A549 (cell line): ENCODE measurements at regions not wholly inside any gene's neighbourhood (a gene's known extent, or its start where the extent isn't known, plus 50 kb on each side); places are given as distances from the start of the nearest gene placed in this dataset.

Experiments used
- ATAC-seq, 2 experiments: fragments of 200-7000 bp in 1 of 2; fragments of >200 bp in 1 of 2; cut with Nextera tagmentation in 1 of 2; cut with Tn5 transposase in 1 of 2; 3 replicates each; pipeline versions ENCODE4 v1.8.0 to v1.9.1; 2018 to 2020; ENCODE audit warnings: mild to moderate bottlenecking in 1 of 2, moderate library complexity in 1 of 2
- CTCF ChIA-PET: fragments of 300-600 bp; sonication (Branson Sonifier 250); formaldehyde crosslinking; extraction: SDS; loops from one replicate; lab custom pipeline; 2021; ENCODE audit warnings: antibody characterized with exemption, inconsistent platforms; lab: Yijun Ruan, JAX
- POLR2A ChIA-PET: fragments of 350-600 bp; formaldehyde crosslinking; extraction: SDS; loops from one replicate; lab custom pipeline; 2021; ENCODE audit warnings: antibody characterized with exemption, inconsistent platforms; lab: Yijun Ruan, JAX
- DNase-seq, 2 experiments: peaks; one replicate each; pipeline versions ENCODE4 v3.0.0 to v3.0.0-alpha.2; 2011 to 2016; ENCODE audit warnings: low read depth in 1 of 2, low spot score in 1 of 2
- FAIRE-seq: peaks from 2 replicates; lab custom pipeline; 2011; peaks lifted over from hg19 to GRCh38; lab: Jason Lieb, UNC
- H3K27ac ChIP-seq, 2 experiments: fragments of >200 bp; sonication (Bioruptor Twin); formaldehyde crosslinking; 3 replicates each; pipeline ENCODE4 v1.5.1; 2016 to 2017
- H3K4me1 ChIP-seq: fragments of >200 bp; sonication (Bioruptor Twin); formaldehyde crosslinking; 3 replicates; pipeline ENCODE4 v1.6.1; 2016
- H3K4me2 ChIP-seq: fragments of >200 bp; sonication (Bioruptor Twin); formaldehyde crosslinking; 3 replicates; pipeline ENCODE4 v1.6.1; 2016
- H3K4me3 ChIP-seq: fragments of >200 bp; sonication (Bioruptor Twin); formaldehyde crosslinking; 3 replicates; pipeline ENCODE4 v1.5.1; 2016
- H3K9me3 ChIP-seq: fragments of >200 bp; sonication (Bioruptor Twin); formaldehyde crosslinking; 3 replicates; pipeline ENCODE4 v1.6.1; 2016
- CEBPB ChIP-seq, 2 experiments: fragments of >200 bp in 1 of 2; sonication (Bioruptor Twin) in 1 of 2; formaldehyde crosslinking in 1 of 2; IDR thresholded peaks; 2 replicates each; pipeline ENCODE4 v1.6.1; 2012 to 2016
- ELK1 ChIP-seq: fragments of 150-350 bp; IDR thresholded peaks from 2 replicates; pipeline ENCODE4 v1.6.1; 2014; ENCODE audit warnings: low read depth, mild to moderate bottlenecking, low read length
- FOSB ChIP-seq: fragments of 250-450 bp; sonication (Bioruptor Pico); IDR thresholded peaks from 2 replicates; pipeline ENCODE4 v1.5.0; 2020; ENCODE audit warnings: mild to moderate bottlenecking, moderate library complexity
- FOSL2 ChIP-seq, 2 experiments: fragments of 450-650 bp in 1 of 2; fragments of >200 bp in 1 of 2; sonication (Bioruptor Twin) in 1 of 2; formaldehyde crosslinking; IDR thresholded peaks; 2 replicates each; pipeline versions ENCODE4 v1.5.0 to v1.6.1; 2016 to 2020; ENCODE audit warnings: mild to moderate bottlenecking in 1 of 2, moderate library complexity in 1 of 2
- HES2 ChIP-seq: fragments of >200 bp; sonication (Bioruptor Twin); formaldehyde crosslinking; IDR thresholded peaks from 2 replicates; pipeline ENCODE4 v1.6.1; 2016
- HMGXB4 ChIP-seq: fragments of 250-450 bp; sonication (Bioruptor Pico); IDR thresholded peaks from 2 replicates; pipeline ENCODE4 v1.5.0; 2021; ENCODE audit warnings: mild to moderate bottlenecking, moderate library complexity, borderline replicate concordance
- KDM1A ChIP-seq: fragments of 200-600 bp; sonication (generic); IDR thresholded peaks from 2 replicates; pipeline ENCODE4 v1.6.1; 2016; ENCODE audit warnings: low read depth, mild to moderate bottlenecking
- MAX ChIP-seq: IDR thresholded peaks from 2 replicates; pipeline ENCODE4 v1.6.1; 2012
- NFE2L2 ChIP-seq: fragments of 150-350 bp; conservative IDR thresholded peaks from 2 replicates; pipeline ENCODE4 v1.6.1; 2014; ENCODE audit warnings: low read length
- PHF8 ChIP-seq: fragments of 200-600 bp; sonication (generic); IDR thresholded peaks from 2 replicates; pipeline ENCODE4 v1.6.1; 2016; ENCODE audit warnings: low read depth, mild to moderate bottlenecking, antibody characterized with exemption, moderate library complexity, borderline replicate concordance
- RFX5 ChIP-seq: fragments of 450-650 bp; IDR thresholded peaks from 2 replicates; pipeline ENCODE4 v1.7.1; 2014; ENCODE audit warnings: antibody characterized with exemption, mild to moderate bottlenecking, moderate library complexity
- SMC3 ChIP-seq: fragments of >200 bp; sonication (Bioruptor Twin); formaldehyde crosslinking; IDR thresholded peaks from 3 replicates; pipeline ENCODE4 v1.6.1; 2018; ENCODE audit warnings: inconsistent platforms
- TFCP2L1 ChIP-seq: fragments of 250-450 bp; sonication (Bioruptor Pico); IDR thresholded peaks from 2 replicates; pipeline ENCODE4 v1.5.0; 2021; ENCODE audit warnings: mild to moderate bottlenecking
- TP53 ChIP-seq: fragments of 250-450 bp; sonication (Bioruptor Pico); IDR thresholded peaks from 2 replicates; pipeline ENCODE4 v1.5.0; 2021; ENCODE audit warnings: mild to moderate bottlenecking, moderate library complexity
- ZNF302 ChIP-seq: fragments of 250-450 bp; sonication (Bioruptor Pico); IDR thresholded peaks from 2 replicates; pipeline ENCODE4 v1.9.0; 2021; ENCODE audit warnings: inconsistent platforms, mild to moderate bottlenecking, moderate library complexity
- WGBS: methylation state at CpG from one replicate; pipeline ENCODE4 v1.1.6; 2017; ENCODE audit errors: missing lambda C conversion rate; 5-methylcytosine and 5-hydroxymethylcytosine counted together

GRCh38 chr15:95170561-95171380 lies 939.4 kb downstream of the MCTP2 start:
- FAIRE-seq: no peak
- 22% methylated on average over 6 of the region's 6 CpGs for WGBS
- DNase-seq: no peak
- no peak overlapping the region for H3K27ac ChIP-seq
- ATAC-seq: no peak
- H3K9me3 ChIP-seq: no peaks in the 10 kb centered on the region
- H3K4me2 ChIP-seq: no peak overlapping the region
- POLR2A ChIA-PET: no interaction called here
- TF ChIP-seq HMGXB4 (CRISPR knock-in tag) (no peak), MAX (no peak), CEBPB (IDR thresholded peaks at IDR 0.05) (no peak), NFE2L2 (no peak)
- CTCF ChIA-PET: no interaction called here
- H3K4me1 ChIP-seq: no peaks in the 10 kb centered on the region
- H3K4me3 ChIP-seq: no peak overlapping the region

GRCh38 chr15:95171564-95171963 lies 940.2 kb downstream of the MCTP2 start:
- WGBS: 70% methylated on average over 3 of the region's 3 CpGs
- ATAC-seq (no peak), DNase-seq (no peak), FAIRE-seq (no peak)
- Histone ChIP-seq H3K27ac (no peak overlapping the region), H3K4me3 (no peak overlapping the region), H3K9me3 (no peaks in the 10 kb centered on the region), H3K4me1 (no peaks in the 10 kb centered on the region), H3K4me2 (no peak overlapping the region)
- CTCF ChIA-PET: no interaction called here
- POLR2A ChIA-PET: no interaction called here
- no peak for TF ChIP-seq CEBPB (IDR thresholded peaks at IDR 0.05)
- TF ChIP-seq HES2: no peak
- no peak for TF ChIP-seq ELK1
- no peak for TF ChIP-seq TFCP2L1 (CRISPR knock-in tag)
- TF ChIP-seq FOSL2 (IDR thresholded peaks at IDR 0.05): no peak
- no peak for TF ChIP-seq FOSL2 (CRISPR knock-in tag; IDR thresholded peaks at IDR 0.05)
- no peak for TF ChIP-seq RFX5

- Histone ChIP-seq H3K9me3 (0 out of 3 replicates have a peak, but pooled peaks cover under 1% of the 10 kb centered on the region), H3K4me2 (no peak overlapping the region), H3K27ac (no peak overlapping the region), H3K4me3 (no peak overlapping the region), H3K4me1 (no peaks in the 10 kb centered on the region)
- no peak for ATAC-seq
- WGBS: 15% methylated on average over 9 of the region's 9 CpGs
- peak; percentile 28 for FAIRE-seq
- POLR2A ChIA-PET: no interaction called here
- CTCF ChIA-PET: no interaction called here
- TF ChIP-seq SMC3 (no peak), CEBPB (IDR thresholded peaks at IDR 0.05) (peak; percentile 4 to 19; a peak in 2 of 4 replicates)
- no peak for DNase-seq
These were observed 943.2 kb downstream of the MCTP2 start for GRCh38 chr15:95174301-95175259.

GRCh38 chr15:95175914-95176658 lies 944.7 kb downstream of the MCTP2 start:
- H3K4me1 ChIP-seq: no peaks in the 10 kb centered on the region
- H3K9me3 ChIP-seq: peaks cover 5% of the 10 kb centered on the region; the same call in 1 of the 3 replicates
- ChIA-PET POLR2A (no interaction called here), CTCF (interaction anchor here (0.5 to 1.8 kb wide), 2 partner anchors 84 to 170 kb away, joined by 3 to 4 read pairs; no protein-coding TSS in a partner anchor)
- H3K4me2 ChIP-seq: no peak overlapping the region
- TF ChIP-seq MAX (no peak), PHF8 (no peak), FOSB (CRISPR knock-in tag) (no peak), ZNF302 (CRISPR knock-in tag) (no peak), TP53 (CRISPR knock-in tag) (no peak), KDM1A (no peak), FOSL2 (IDR thresholded peaks at IDR 0.05) (no peak), FOSL2 (CRISPR knock-in tag; IDR thresholded peaks at IDR 0.05) (no peak)
- WGBS: 10% methylated on average over 3 of the region's 3 CpGs
- no peak overlapping the region for H3K27ac ChIP-seq
- DNase-seq: no peak
- no peak for ATAC-seq
- H3K4me3 ChIP-seq: no peak overlapping the region
- no peak for FAIRE-seq
